ENCODE measurements at regions not wholly inside any gene's neighbourhood (a gene's known extent, or its start where the extent isn't known, plus 50 kb on each side); places are given as distances from the start of the nearest gene placed in this dataset.

DNA sequence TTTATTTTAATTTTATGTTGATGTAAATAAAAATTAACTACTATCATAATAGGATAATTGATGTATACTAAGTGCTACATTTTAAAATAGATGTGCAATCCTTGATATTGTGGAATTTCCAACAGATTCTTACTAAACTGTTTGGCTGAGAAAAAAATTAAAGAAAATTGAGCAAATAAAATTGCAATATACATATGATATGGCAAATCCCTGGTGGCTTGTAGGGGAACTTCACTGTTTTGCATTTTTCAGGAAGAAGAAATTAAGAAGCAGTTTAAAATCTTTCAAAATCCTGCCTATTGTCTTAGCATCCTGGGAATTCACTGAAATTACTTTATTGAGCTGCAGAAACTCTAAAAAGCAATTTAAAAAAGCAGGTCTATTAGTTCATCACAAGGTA lies 191.4 kb upstream of the ADGRB3 start:
- no peaks in the 10 kb centered on the region for H3K27me3 Mint-ChIP-seq (ENCODE audit: low read depth, poor library complexity)
- H3K9me3 Mint-ChIP-seq, result no peaks in the 10 kb centered on the region
- DNase-seq, result no peak
- H3K4me3 Mint-ChIP-seq, result no peak overlapping the region
- H3K27ac Mint-ChIP-seq, result no peak overlapping the region
- H3K36me3 Mint-ChIP-seq (ENCODE audit: low read depth), result no peaks in the 10 kb centered on the region
- H3K4me1 Mint-ChIP-seq, result no peaks in the 10 kb centered on the region
- TF ChIP-seq, protein P1, sequence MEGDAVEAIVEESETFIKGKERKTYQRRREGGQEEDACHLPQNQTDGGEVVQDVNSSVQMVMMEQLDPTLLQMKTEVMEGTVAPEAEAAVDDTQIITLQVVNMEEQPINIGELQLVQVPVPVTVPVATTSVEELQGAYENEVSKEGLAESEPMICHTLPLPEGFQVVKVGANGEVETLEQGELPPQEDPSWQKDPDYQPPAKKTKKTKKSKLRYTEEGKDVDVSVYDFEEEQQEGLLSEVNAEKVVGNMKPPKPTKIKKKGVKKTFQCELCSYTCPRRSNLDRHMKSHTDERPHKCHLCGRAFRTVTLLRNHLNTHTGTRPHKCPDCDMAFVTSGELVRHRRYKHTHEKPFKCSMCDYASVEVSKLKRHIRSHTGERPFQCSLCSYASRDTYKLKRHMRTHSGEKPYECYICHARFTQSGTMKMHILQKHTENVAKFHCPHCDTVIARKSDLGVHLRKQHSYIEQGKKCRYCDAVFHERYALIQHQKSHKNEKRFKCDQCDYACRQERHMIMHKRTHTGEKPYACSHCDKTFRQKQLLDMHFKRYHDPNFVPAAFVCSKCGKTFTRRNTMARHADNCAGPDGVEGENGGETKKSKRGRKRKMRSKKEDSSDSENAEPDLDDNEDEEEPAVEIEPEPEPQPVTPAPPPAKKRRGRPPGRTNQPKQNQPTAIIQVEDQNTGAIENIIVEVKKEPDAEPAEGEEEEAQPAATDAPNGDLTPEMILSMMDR (IDR thresholded peaks at IDR 0.05), result peak; percentile 22

DNA sequence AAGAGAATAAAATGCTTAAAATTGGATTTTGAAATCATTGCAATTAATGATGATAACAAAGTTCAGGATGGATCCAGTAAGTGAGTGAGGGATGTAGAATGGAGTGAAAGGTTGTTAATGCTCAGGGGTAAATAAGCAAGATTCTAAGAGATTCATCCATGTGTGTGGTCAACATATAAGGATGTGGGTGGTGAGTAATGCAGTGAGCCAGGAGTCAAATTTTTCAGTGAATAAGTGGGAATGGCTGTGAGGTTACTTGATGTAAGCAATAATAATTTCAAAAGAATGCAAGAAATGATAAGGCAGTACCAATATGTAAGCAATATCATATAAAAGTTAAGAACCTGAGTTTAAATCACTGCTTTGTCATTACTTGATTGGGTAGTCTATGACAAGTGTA lies 207.5 kb upstream of the ADGRB3 start:
- no peaks in the 10 kb centered on the region for H3K27me3 Mint-ChIP-seq (ENCODE audit: low read depth, poor library complexity)
- no peaks in the 10 kb centered on the region for H3K9me3 Mint-ChIP-seq
- TF ChIP-seq, protein P1 (IDR thresholded peaks at IDR 0.05), result no peak
- H3K4me3 Mint-ChIP-seq, result no peak overlapping the region
- no peaks in the 10 kb centered on the region for H3K4me1 Mint-ChIP-seq
- no peak overlapping the region for H3K27ac Mint-ChIP-seq
- H3K36me3 Mint-ChIP-seq (ENCODE audit: low read depth), result no peaks in the 10 kb centered on the region
- no peak for DNase-seq

DNA sequence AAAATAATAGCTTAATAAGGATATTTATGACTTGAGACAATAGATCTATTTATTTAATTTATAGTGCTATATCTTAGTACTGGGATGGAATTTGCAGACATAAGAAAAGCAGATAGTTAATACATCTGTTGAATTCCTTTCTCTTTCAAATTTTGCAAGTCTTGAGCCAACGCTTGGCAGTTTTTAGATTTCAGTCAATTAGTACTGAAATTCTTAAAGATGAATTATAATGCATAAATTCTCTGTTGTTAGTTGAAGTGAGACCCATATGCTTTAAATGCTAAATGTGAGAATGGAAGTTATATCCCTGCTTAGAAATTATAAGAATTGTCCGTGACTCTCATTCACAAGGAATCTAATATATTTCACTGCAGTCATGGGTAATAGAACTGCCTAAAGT lies 225.1 kb upstream of the ADGRB3 start:
- TF ChIP-seq, protein P1 (IDR thresholded peaks at IDR 0.05), result no peak
- H3K27me3 Mint-ChIP-seq (ENCODE audit: low read depth, poor library complexity), result peaks cover 6% of the 10 kb centered on the region
- no peak overlapping the region for H3K4me3 Mint-ChIP-seq
- no peaks in the 10 kb centered on the region for H3K4me1 Mint-ChIP-seq
- DNase-seq, result no peak
- no peaks in the 10 kb centered on the region for H3K36me3 Mint-ChIP-seq (ENCODE audit: low read depth)
- no peaks in the 10 kb centered on the region for H3K9me3 Mint-ChIP-seq
- H3K27ac Mint-ChIP-seq, result no peak overlapping the region

DNA sequence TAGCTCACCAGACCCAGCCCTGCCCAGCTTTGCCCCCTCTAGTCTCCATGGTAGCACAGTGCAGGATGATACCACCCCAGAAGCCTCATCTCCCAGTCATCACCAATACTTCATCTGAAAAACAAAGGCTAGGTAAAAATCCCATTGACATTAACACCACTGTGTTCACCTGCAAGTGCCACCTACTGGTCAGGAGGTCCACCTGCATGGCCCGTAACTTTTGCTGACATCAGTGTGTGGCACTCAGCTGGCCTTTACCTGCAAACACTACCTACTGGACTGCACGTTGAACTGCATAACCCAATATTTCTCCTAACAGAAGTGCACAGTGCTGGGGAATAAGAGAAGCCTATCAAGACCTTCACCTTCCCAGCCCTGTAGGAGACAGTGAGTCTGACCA lies 234.7 kb upstream of the ADGRB3 start:
- Mint-ChIP-seq H3K9me3 (peaks cover 17% of the 10 kb centered on the region), H3K27ac (no peak overlapping the region), H3K27me3 (ENCODE audit: low read depth, poor library complexity) (peaks cover 3% of the 10 kb centered on the region), H3K36me3 (ENCODE audit: low read depth) (no peaks in the 10 kb centered on the region), H3K4me3 (no peak overlapping the region), H3K4me1 (no peaks in the 10 kb centered on the region)
- TF ChIP-seq, protein P1 (IDR thresholded peaks at IDR 0.05), result no peak
- DNase-seq, result no peak

DNA sequence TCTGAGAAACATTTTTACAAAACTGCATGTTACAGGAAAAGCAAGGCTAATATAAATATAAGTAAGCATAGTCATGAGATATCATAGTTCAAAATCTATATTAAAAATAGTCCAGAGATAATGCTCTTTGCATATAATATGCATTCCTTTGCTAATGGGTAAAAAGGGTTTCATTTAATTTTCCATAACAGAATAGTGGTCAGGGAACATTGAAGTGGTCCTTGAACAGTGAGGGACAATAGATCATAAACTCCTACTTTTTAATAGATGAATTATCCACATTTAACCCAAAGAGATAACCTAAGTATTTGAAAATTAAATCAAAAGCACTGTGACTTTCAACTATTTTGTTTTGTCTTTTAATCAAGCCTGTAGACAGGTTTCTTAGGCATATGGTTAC lies 243.1 kb upstream of the ADGRB3 start:
- no peaks in the 10 kb centered on the region for H3K9me3 Mint-ChIP-seq
- TF ChIP-seq, protein P1 (IDR thresholded peaks at IDR 0.05), result no peak
- H3K4me1 Mint-ChIP-seq, result peaks cover 5% of the 10 kb centered on the region

DNA sequence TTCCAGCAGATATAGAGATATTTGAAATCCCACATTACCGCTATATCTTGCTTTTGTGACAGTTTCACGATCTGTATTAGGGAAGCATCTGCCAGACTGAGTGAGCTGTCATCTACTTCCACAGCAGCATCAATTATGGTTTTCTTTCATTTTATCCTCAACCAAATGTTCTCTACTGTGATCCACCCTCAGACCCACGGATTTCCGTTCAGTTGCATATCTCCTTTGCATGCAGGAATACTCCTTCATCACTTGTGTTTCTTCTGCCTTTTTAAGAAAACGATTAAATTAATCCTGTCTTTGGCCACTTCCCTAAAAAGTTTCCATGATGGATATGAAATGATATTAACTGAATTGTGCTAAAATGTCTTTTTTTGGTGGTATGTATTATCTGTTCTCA lies 262.1 kb upstream of the ADGRB3 start:
- Mint-ChIP-seq H3K27me3 (ENCODE audit: low read depth, poor library complexity) (peaks cover 3% of the 10 kb centered on the region), H3K4me3 (no peak overlapping the region), H3K27ac (no peak overlapping the region), H3K36me3 (ENCODE audit: low read depth) (no peaks in the 10 kb centered on the region), H3K9me3 (no peaks in the 10 kb centered on the region), H3K4me1 (no peaks in the 10 kb centered on the region)
- DNase-seq, result no peak
- TF ChIP-seq, protein P1 (IDR thresholded peaks at IDR 0.05), result no peak

More for the DNA sequence above, 243.1 kb upstream of the ADGRB3 start:
- no peak for DNase-seq
- Mint-ChIP-seq H3K27ac (no peak overlapping the region), H3K27me3 (ENCODE audit: low read depth, poor library complexity) (peaks cover 4% of the 10 kb centered on the region), H3K36me3 (ENCODE audit: low read depth) (no peaks in the 10 kb centered on the region), H3K4me3 (no peak overlapping the region)
